ENCODE measurements at regions not wholly inside any gene's neighbourhood (a gene's known extent, or its start where the extent isn't known, plus 50 kb on each side); places are given as distances from the start of the nearest gene placed in this dataset.
"Not testable (repeated sequence)": the region's sequence is repeated elsewhere in the genome, so short reads cannot be mapped to it uniquely, and the experiment has no call there.

DNA sequence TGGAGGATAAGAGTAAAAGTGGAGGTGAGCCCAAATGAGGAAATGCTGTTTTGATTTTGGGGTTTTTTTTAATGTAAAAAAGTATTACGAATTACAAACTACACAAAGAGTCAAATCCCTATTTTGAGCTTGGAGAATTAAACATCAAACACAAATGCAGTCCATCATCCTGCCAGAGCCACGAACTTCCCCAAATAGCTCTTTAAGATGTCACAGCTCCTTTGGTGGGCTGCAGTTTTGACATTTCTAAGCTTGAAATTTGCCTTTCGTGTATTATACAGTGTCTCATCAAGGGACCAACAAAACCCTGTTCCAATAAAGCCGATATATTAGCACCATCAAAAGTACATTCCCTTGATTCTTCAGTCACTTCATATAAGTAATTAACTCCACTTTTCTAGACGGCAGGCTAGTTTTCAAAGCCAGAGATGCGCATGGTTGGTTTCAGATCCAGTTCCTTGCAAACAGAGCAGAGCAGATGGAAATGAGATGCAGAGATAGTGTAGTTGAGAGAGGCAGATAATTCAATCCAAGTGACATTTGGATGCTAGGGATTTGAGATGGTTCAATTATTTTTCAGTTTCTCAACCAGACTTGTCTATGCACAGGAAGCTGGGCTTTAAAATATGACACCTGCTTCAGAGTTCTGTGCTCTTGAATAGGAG is 580.9 kb downstream of the EDEM1 start:
- TF ChIP-seq CTCF (IDR thresholded peaks at IDR 0.05; ENCODE audit: insufficient read depth, low read length): no peak

GRCh38 chr3:5769825-5770224 is 582.3 kb downstream of the EDEM1 start:
- no peak overlapping the region for H3K4me3 ChIP-seq (ENCODE audit: low read depth, low read length)
- no peak for DNase-seq (ENCODE audit: low read depth)
- no peak for TF ChIP-seq CTCF (IDR thresholded peaks at IDR 0.05; ENCODE audit: insufficient read depth, low read length)

More for the DNA sequence above, 580.9 kb downstream of the EDEM1 start:
- no peak overlapping the region for H3K4me3 ChIP-seq (ENCODE audit: low read depth, low read length)
- no peak for DNase-seq (ENCODE audit: low read depth)

DNA sequence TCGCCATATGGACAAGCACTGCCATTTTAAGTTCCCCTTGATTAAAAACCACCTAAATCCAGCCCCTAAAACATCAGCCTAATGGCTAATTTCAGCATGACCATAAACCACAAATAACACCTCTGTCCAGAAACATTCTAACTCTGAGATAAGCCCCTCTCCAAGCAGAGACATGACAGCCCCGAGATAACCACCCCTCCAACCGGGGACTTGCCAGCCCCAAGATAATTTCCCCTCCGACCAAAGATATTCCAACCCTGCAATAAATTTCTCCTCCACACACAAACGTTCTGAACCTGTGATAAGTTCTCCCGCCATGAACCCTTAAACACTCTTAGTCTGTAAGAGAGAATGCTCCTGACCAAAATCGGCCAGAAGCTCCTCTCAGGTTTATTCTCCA is 586.8 kb downstream of the EDEM1 start:
- no peak overlapping the region for H3K4me3 ChIP-seq (ENCODE audit: low read depth, low read length)
- no peak for DNase-seq (ENCODE audit: low read depth)
- TF ChIP-seq CTCF (IDR thresholded peaks at IDR 0.05; ENCODE audit: insufficient read depth, low read length): no peak

- DNase-seq (ENCODE audit: low read depth); H3K4me3 ChIP-seq (ENCODE audit: low read depth, low read length): not testable (repeated sequence)
These were observed 587.6 kb downstream of the EDEM1 start for GRCh38 chr3:5775100-5775499.

- DNase-seq (ENCODE audit: low read depth): no peak
- TF ChIP-seq CTCF (IDR thresholded peaks at IDR 0.05; ENCODE audit: insufficient read depth, low read length): no peak
- H3K4me3 ChIP-seq (ENCODE audit: low read depth, low read length): no peak overlapping the region
These were observed 597.2 kb downstream of the EDEM1 start for GRCh38 chr3:5784690-5785089.

GRCh38 chr3:5787861-5788488 is 600.5 kb downstream of the EDEM1 start:
- TF ChIP-seq CTCF (IDR thresholded peaks at IDR 0.05; ENCODE audit: insufficient read depth, low read length): no peak
- DNase-seq (ENCODE audit: low read depth): no peak
- no peak overlapping the region for H3K4me3 ChIP-seq (ENCODE audit: low read depth, low read length)

DNA sequence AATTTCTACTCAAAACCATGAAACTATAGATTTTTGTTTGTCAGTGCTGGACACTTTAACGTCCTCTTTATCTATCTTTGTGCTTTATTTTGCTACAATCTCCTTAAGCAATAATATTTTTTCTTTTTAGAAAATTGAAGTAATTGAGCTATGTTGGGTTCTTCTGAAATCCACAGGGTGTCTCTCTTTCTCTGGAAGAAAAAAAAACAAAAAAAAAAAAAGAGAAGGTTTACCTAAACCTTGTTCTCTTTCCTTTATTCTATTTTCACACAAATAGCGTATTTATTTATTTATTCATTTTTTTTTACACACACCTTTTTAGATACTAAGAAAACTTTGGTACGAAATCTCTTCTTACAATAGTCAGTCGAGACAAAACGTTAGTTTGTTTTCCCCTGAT is 601.0 kb downstream of the EDEM1 start:
- TF ChIP-seq CTCF (IDR thresholded peaks at IDR 0.05; ENCODE audit: insufficient read depth, low read length): no peak
- no peak overlapping the region for H3K4me3 ChIP-seq (ENCODE audit: low read depth, low read length)
- no peak for DNase-seq (ENCODE audit: low read depth)
